ENCODE measurements at regions not wholly inside any gene's neighbourhood (a gene's known extent, or its start where the extent isn't known, plus 50 kb on each side); places are given as distances from the start of the nearest gene placed in this dataset.
"Not testable (repeated sequence)": the region's sequence is repeated elsewhere in the genome, so short reads cannot be mapped to it uniquely, and the experiment has no call there.

DNA sequence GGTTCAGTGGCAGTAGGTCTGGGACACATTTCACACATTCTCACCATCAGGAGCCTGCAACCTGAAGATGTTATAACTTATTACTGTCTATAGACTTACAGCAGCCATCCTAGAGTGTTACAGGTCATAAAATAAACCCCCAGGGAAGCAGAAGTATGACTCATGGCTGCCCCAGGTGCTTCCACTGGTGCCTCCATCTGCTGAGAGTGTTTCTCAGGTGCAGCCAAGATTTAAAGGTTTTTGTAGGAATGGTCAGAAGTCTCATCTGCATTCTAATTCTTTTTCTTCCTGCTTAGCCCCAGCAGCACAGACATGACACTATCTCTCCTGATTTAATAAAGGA, 1319.6 kb downstream of the RPIA start:
- not testable (repeated sequence) for TF ChIP-seq POLR2A (IDR thresholded peaks at IDR 0.05); CTCF (IDR thresholded peaks at IDR 0.05 in 8 of 11, conservative IDR thresholded peaks at IDR 0.05 in 3 of 11); POLR2AphosphoS5 (IDR thresholded peaks at IDR 0.05)
